Nephron progenitor cell (in vitro differentiated cells): ENCODE measurements at regions not wholly inside any gene's neighbourhood (a gene's known extent, or its start where the extent isn't known, plus 50 kb on each side); places are given as distances from the start of the nearest gene placed in this dataset.

Source experiments
- DNase-seq: peaks from one replicate; pipeline ENCODE4 v3.0.0; 2021
- H3K27ac Mint-ChIP-seq: 2 replicates; pipeline ENCODE4 v1.8.0; 2021; ENCODE audit warnings: mild to moderate bottlenecking, moderate library complexity, mixed read lengths
- H3K27me3 Mint-ChIP-seq: 2 replicates; pipeline ENCODE4 v1.8.0; 2021; ENCODE audit warnings: mild to moderate bottlenecking, low read depth, mixed read lengths; ENCODE audit not compliant: poor library complexity
- H3K36me3 Mint-ChIP-seq: 2 replicates; pipeline ENCODE4 v1.8.0; 2021; ENCODE audit warnings: low read depth, mixed read lengths
- H3K4me1 Mint-ChIP-seq: 2 replicates; pipeline ENCODE4 v1.8.0; 2021; ENCODE audit warnings: mixed read lengths
- H3K4me3 Mint-ChIP-seq: 2 replicates; pipeline ENCODE4 v1.8.0; 2021; ENCODE audit warnings: mild to moderate bottlenecking, moderate library complexity, mixed read lengths
- H3K9me3 Mint-ChIP-seq: 2 replicates; pipeline ENCODE4 v1.8.0; 2021; ENCODE audit warnings: mild to moderate bottlenecking, moderate library complexity, mixed read lengths
- CTCF ChIP-seq: fragments of 200-600 bp; sonication (generic); IDR thresholded peaks from 2 replicates; pipeline ENCODE4 v1.5.0; 2021; ENCODE audit warnings: antibody characterized with exemption

DNA sequence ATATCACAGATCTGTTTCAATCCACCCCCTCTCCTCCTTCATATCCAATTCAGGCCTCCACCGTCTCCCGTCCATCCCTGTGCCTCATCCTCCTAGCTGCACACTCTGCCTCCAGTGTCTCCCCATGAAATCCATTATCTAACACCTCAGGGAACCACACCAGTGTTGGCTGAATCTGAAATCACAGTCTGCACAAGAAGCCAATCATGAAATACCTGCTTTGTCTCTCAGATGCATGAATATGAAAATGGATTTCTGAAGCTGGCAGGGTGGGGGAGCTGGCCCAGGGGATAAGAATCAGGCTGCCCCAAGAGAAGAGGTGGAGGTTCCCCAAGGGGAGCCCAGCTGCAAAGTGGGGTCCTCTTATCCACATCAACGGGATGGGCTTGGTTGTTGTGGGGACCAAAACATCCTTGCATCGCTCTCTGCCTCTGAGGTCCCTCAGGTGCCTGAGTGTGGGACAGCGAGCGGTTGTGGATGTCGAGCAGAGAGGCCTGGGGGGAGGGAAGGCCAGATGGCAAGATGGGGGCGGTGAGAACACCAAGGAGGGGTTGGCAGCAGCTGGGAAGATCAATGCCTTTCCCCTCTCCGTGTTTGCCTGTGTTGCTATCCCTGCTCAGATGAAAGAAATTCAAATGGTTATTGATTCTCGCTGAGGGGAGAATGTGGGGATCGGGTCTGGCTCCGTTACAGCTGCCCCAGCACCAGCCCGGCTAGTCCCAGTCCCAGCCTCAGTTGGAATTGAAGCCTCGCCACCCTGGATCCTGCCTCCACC lies 237.3 kb upstream of the POU3F1 start:
- no peak overlapping the region for H3K27ac Mint-ChIP-seq
- TF ChIP-seq CTCF, result no peak
- H3K36me3 Mint-ChIP-seq, result peaks cover 7% of the 10 kb centered on the region
- H3K9me3 Mint-ChIP-seq, result peaks cover 15% of the 10 kb centered on the region
- DNase-seq, result no peak
- H3K4me1 Mint-ChIP-seq, result peaks cover 15% of the 10 kb centered on the region
- H3K4me3 Mint-ChIP-seq, result no peak overlapping the region
- H3K27me3 Mint-ChIP-seq, result peaks cover 18% of the 10 kb centered on the region

DNA sequence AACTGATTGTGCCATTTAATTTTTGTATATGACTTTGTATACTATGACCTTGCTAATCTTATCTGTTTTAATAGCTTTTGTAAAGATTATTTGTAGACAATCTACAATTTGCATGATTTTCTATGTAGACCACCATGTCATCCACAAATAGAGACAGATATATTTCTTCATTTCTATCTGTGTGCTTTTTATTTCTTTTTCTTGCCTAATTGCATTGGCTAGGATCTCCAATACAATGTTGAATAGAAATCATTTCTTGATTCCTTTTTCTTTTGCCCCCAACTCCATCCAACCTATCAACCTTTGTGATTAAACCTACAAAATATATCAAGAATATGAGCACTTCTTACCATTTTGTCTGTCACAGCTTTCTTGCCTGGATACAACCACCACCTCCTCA lies 232.6 kb upstream of the POU3F1 start:
- Mint-ChIP-seq H3K27me3 (peaks cover 19% of the 10 kb centered on the region), H3K4me1 (peaks cover 4% of the 10 kb centered on the region), H3K36me3 (peaks cover 14% of the 10 kb centered on the region), H3K4me3 (no peak overlapping the region), H3K9me3 (peaks cover 32% of the 10 kb centered on the region), H3K27ac (no peak overlapping the region)
- no peak for TF ChIP-seq CTCF
- DNase-seq, result no peak

- DNase-seq, result no peak
- H3K36me3 Mint-ChIP-seq, result peaks cover 14% of the 10 kb centered on the region
- no peak overlapping the region for H3K4me3 Mint-ChIP-seq
- H3K9me3 Mint-ChIP-seq, result peaks cover 32% of the 10 kb centered on the region
- H3K27ac Mint-ChIP-seq, result no peak overlapping the region
- peaks cover 20% of the 10 kb centered on the region for H3K27me3 Mint-ChIP-seq
- TF ChIP-seq CTCF, result no peak
- no peaks in the 10 kb centered on the region for H3K4me1 Mint-ChIP-seq
Observed at GRCh38 chr1:38277646-38278045, 231.1 kb upstream of the POU3F1 start.

- Mint-ChIP-seq H3K27me3 (peaks cover 28% of the 10 kb centered on the region), H3K27ac (no peak overlapping the region), H3K9me3 (peaks cover 32% of the 10 kb centered on the region), H3K36me3 (peaks cover 14% of the 10 kb centered on the region), H3K4me1 (peaks cover 14% of the 10 kb centered on the region), H3K4me3 (no peak overlapping the region)
- no peak for TF ChIP-seq CTCF
- no peak for DNase-seq
Observed at GRCh38 chr1:38275960-38276359, 229.4 kb upstream of the POU3F1 start.

DNA sequence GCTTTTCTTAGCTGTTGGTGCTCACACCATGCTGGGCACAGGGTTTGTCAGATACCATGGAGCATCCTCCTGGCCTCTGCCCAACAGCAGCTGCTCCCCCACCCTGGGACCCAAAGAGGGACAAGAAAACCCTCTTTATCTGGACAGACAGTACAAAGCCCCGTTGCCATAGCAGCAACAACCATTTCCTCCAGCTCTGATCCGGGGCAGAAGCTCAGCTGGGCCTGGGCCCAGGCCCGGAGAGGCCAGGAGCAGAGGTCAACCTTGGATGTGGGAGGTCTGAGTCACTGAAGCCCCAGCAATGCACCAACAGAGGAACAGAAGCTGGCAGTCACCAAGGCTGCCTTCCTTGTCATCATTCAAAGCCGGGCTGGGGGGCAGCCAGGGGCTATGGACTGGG lies 228.4 kb upstream of the POU3F1 start:
- Mint-ChIP-seq H3K4me3 (no peak overlapping the region), H3K4me1 (peaks cover 18% of the 10 kb centered on the region), H3K9me3 (peaks cover 27% of the 10 kb centered on the region), H3K36me3 (peaks cover 14% of the 10 kb centered on the region), H3K27ac (no peak overlapping the region), H3K27me3 (peaks cover 37% of the 10 kb centered on the region)
- DNase-seq, result peak; percentile 26
- TF ChIP-seq CTCF, result no peak

- TF ChIP-seq CTCF, result no peak
- peaks cover 18% of the 10 kb centered on the region for H3K4me1 Mint-ChIP-seq
- H3K4me3 Mint-ChIP-seq, result no peak overlapping the region
- H3K27me3 Mint-ChIP-seq, result peaks cover 39% of the 10 kb centered on the region
- H3K9me3 Mint-ChIP-seq, result peaks cover 12% of the 10 kb centered on the region
- no peak overlapping the region for H3K27ac Mint-ChIP-seq
- H3K36me3 Mint-ChIP-seq, result peaks cover 7% of the 10 kb centered on the region
- no peak for DNase-seq
Observed at GRCh38 chr1:38273196-38273804, 226.7 kb upstream of the POU3F1 start.
